ENCODE measurements at regions not wholly inside any gene's neighbourhood (a gene's known extent, or its start where the extent isn't known, plus 50 kb on each side); places are given as distances from the start of the nearest gene placed in this dataset.

- Histone ChIP-seq H3K9me3 (replicated peaks) (no peaks in the 10 kb centered on the region), H3K27me3 (ENCODE audit: low read depth) (no peaks in the 10 kb centered on the region), H3K27ac (replicated peaks) (no peak overlapping the region), H3K4me1 (no peaks in the 10 kb centered on the region), H3K4me3 (no peak overlapping the region), H3K36me3 (no peaks in the 10 kb centered on the region)
- DNase-seq: no peak
- TF ChIP-seq CTCF (IDR thresholded peaks at IDR 0.05; ENCODE audit: borderline replicate concordance): no peak
- intact Hi-C loops (cut with micrococcal nuclease): no loop called here
Measured at GRCh38 chrX:143095321-143095720, 69.6 kb downstream of the SPANXN4 start.

DNA sequence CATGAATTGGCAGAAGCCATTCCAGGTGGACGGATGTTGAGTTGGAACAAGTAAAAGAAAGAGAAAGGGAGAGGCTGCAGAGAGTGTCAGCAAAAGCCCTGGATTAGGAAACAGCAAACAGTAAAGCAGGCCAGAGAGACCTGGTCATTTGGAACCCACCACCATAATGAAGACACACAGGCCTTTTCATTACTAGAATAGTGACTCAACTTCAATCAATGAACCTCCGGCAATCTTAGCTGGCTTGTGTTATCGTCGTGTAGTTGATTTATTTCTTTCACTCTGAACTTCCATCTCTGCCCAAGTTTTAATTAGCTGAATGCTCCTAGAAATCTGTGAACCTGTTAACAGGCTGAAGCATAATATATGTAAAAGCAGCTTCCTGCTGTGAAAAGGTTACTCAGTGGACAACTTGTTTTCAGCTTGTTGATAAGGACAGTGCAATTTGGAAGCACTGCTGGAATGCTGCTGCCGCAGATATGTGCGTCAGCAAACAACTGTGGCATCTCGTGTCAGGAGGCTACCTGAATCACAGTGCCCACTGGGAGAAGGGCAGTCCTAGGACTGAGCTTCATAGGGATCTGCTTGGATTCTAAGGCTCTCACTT is 68.8 kb downstream of the SPANXN4 start:
- no peaks in the 10 kb centered on the region for H3K4me1 ChIP-seq
- TF ChIP-seq CTCF (IDR thresholded peaks at IDR 0.05; ENCODE audit: borderline replicate concordance): no peak
- H3K27me3 ChIP-seq (ENCODE audit: low read depth): no peaks in the 10 kb centered on the region
- H3K27ac ChIP-seq (replicated peaks): no peak overlapping the region
- H3K36me3 ChIP-seq: no peaks in the 10 kb centered on the region
- H3K9me3 ChIP-seq (replicated peaks): no peaks in the 10 kb centered on the region
- no peak overlapping the region for H3K4me3 ChIP-seq
- no peak for DNase-seq
- intact Hi-C loops (cut with micrococcal nuclease): no loop called here
